H1 (cell line): ENCODE measurements at regions not wholly inside any gene's neighbourhood (a gene's known extent, or its start where the extent isn't known, plus 50 kb on each side); places are given as distances from the start of the nearest gene placed in this dataset.

ENCODE experiments used
- CTCF ChIA-PET: fragments of 300-600 bp; sonication (Branson Sonifier 250); formaldehyde crosslinking; loops from one replicate; lab custom pipeline; 2021; ENCODE audit not compliant: partially characterized antibody; lab: Charles Lee
- POLR2A ChIA-PET: fragments of 300-600 bp; sonication (Branson Sonifier 250); formaldehyde crosslinking; loops from one replicate; lab custom pipeline; 2021; ENCODE audit warnings: inconsistent platforms; ENCODE audit not compliant: partially characterized antibody; lab: Charles Lee
- DNase-seq, 2 experiments: peaks; one replicate each; pipeline versions ENCODE4 v3.0.0 to v3.0.0-alpha.2; 2010 to 2022; ENCODE audit warnings: low spot score in 2 of 2, low read depth in 1 of 2, mixed read lengths in 1 of 2
- FAIRE-seq: peaks from 2 replicates; lab custom pipeline; 2011; peaks lifted over from hg19 to GRCh38; lab: Jason Lieb, UNC
- H2AFZ ChIP-seq: 2 replicates; pipeline ENCODE4 v1.8.1; 2012; ENCODE audit warnings: low read length, inconsistent platforms
- H2AK5ac ChIP-seq: 2 replicates; pipeline ENCODE4 v1.6.1; 2013; ENCODE audit warnings: low read depth, low read length
- H2BK120ac ChIP-seq: replicated peaks from 2 replicates; pipeline ENCODE3; 2013; ENCODE audit warnings: low read depth, low read length, inconsistent platforms
- H2BK12ac ChIP-seq: 2 replicates; pipeline ENCODE4 v1.6.1; 2013; ENCODE audit warnings: low read depth, low read length
- H2BK15ac ChIP-seq: 2 replicates; pipeline ENCODE4 v1.6.1; 2013; ENCODE audit warnings: low read length
- H2BK20ac ChIP-seq: 2 replicates; pipeline ENCODE4 v1.6.1; 2013; ENCODE audit warnings: low read length
- H2BK5ac ChIP-seq: 2 replicates; pipeline ENCODE4 v1.6.1; 2013; ENCODE audit warnings: low read depth, low read length
- H3K14ac ChIP-seq: 2 replicates; pipeline ENCODE4 v1.6.1; 2013; ENCODE audit warnings: inconsistent platforms; ENCODE audit not compliant: insufficient read length
- H3K18ac ChIP-seq: 2 replicates; pipeline ENCODE4 v1.6.1; 2013; ENCODE audit warnings: low read length; ENCODE audit errors: extremely low read depth
- H3K23ac ChIP-seq: 2 replicates; pipeline ENCODE4 v1.6.1; 2013; ENCODE audit warnings: inconsistent platforms; ENCODE audit not compliant: insufficient read length
- H3K23me2 ChIP-seq: 2 replicates; pipeline ENCODE4 v1.6.1; 2013; ENCODE audit warnings: low read depth, low read length
- H3K27ac ChIP-seq: 2 replicates; pipeline ENCODE4 v1.6.1; 2011; ENCODE audit warnings: low read depth, low read length, inconsistent platforms
- H3K27me3 ChIP-seq, 4 experiments: replicated peaks in 1 of 4; 1 replicate in 1 of 4; 2 replicates in 3 of 4; pipeline versions ENCODE4 v1.6.1 to v1.8.1; 2011 to 2013; ENCODE audit warnings: low read length in 3 of 4, mild to moderate bottlenecking in 3 of 4, inconsistent platforms in 2 of 4, mixed read lengths in 2 of 4, moderate library complexity in 1 of 4; ENCODE audit not compliant: control insufficient read depth in 3 of 4, insufficient read depth in 3 of 4; ENCODE audit errors: extremely low read depth in 1 of 4
- H3K36me3 ChIP-seq, 4 experiments: 2 replicates each; pipeline versions ENCODE4 v1.6.1 to v1.8.1; 2011 to 2013; ENCODE audit warnings: mild to moderate bottlenecking in 4 of 4, low read length in 3 of 4, moderate library complexity in 2 of 4, control low read depth in 1 of 4, inconsistent platforms in 1 of 4; ENCODE audit not compliant: insufficient read depth in 4 of 4, control insufficient read depth in 2 of 4
- H3K4ac ChIP-seq: replicated peaks from 2 replicates; pipeline ENCODE3; 2013; ENCODE audit warnings: low read length, low read depth, mixed read lengths, inconsistent platforms; ENCODE audit not compliant: insufficient read length
- H3K4me1 ChIP-seq, 4 experiments: replicated peaks in 1 of 4; 1 replicate in 1 of 4; 2 replicates in 3 of 4; pipeline versions ENCODE4 v1.6.1 to v1.8.1; 2011 to 2013; ENCODE audit warnings: low read length in 3 of 4, inconsistent platforms in 2 of 4, mixed read lengths in 1 of 4; ENCODE audit not compliant: insufficient read depth in 4 of 4, control insufficient read depth in 3 of 4
- H3K4me2 ChIP-seq, 2 experiments: 2 replicates each; pipeline versions ENCODE4 v1.6.1 to v1.8.1; 2011 to 2013; ENCODE audit warnings: low read depth in 2 of 2, low read length in 2 of 2, control low read depth in 1 of 2, inconsistent platforms in 1 of 2, mild to moderate bottlenecking in 1 of 2; ENCODE audit not compliant: insufficient read depth in 1 of 2
- H3K4me3 ChIP-seq, 4 experiments: fragments of 200-600, 300-600 bp in 1 of 4; sonication (generic), shearing (Covaris generic), sonication (Bioruptor Twin) in 1 of 4; 2 replicates each; pipeline versions ENCODE4 v1.5.1 to v1.8.1; 2011 to 2016; ENCODE audit warnings: low read length in 4 of 4, low read depth in 3 of 4, control low read depth in 2 of 4, inconsistent platforms in 2 of 4, mild to moderate bottlenecking in 2 of 4, mixed read lengths in 1 of 4, moderate library complexity in 1 of 4; ENCODE audit not compliant: insufficient read depth in 2 of 4; ENCODE audit errors: extremely low read depth in 1 of 4
- H3K56ac ChIP-seq: replicated peaks from 2 replicates; pipeline ENCODE3; 2013; ENCODE audit warnings: low read depth, mild to moderate bottlenecking, mixed read lengths, low read length, inconsistent platforms; ENCODE audit not compliant: insufficient read length
- H3K79me1 ChIP-seq: 2 replicates; pipeline ENCODE4 v1.6.1; 2013; ENCODE audit warnings: low read depth, low read length, control low read depth
- H3K79me2 ChIP-seq, 2 experiments: 2 replicates each; pipeline versions ENCODE4 v1.6.1 to v1.8.1; 2012 to 2013; ENCODE audit warnings: low read length in 2 of 2, mild to moderate bottlenecking in 2 of 2, inconsistent platforms in 1 of 2; ENCODE audit not compliant: insufficient read depth in 2 of 2, control insufficient read depth in 1 of 2
- H3K9ac ChIP-seq, 4 experiments: replicated peaks in 1 of 4; 1 replicate in 1 of 4; 2 replicates in 3 of 4; pipeline versions ENCODE4 v1.6.1 to v1.8.1; 2011 to 2013; ENCODE audit warnings: low read depth in 3 of 4, low read length in 3 of 4, control low read depth in 2 of 4, mild to moderate bottlenecking in 2 of 4, moderate library complexity in 2 of 4, inconsistent platforms in 1 of 4; ENCODE audit errors: extremely low read depth in 1 of 4
- H3K9me3 ChIP-seq, 2 experiments: 2 replicates each; pipeline versions ENCODE4 v1.6.1 to v1.8.1; 2012 to 2013; ENCODE audit warnings: mild to moderate bottlenecking in 2 of 2, moderate library complexity in 2 of 2, control low read depth in 1 of 2, inconsistent platforms in 1 of 2, low read depth in 1 of 2, low read length in 1 of 2, mixed read lengths in 1 of 2; ENCODE audit not compliant: insufficient read depth in 2 of 2
- H4K20me1 ChIP-seq, 2 experiments: replicated peaks in 1 of 2; 2 replicates each; pipeline versions ENCODE3 to v1.8.1; 2011 to 2013; ENCODE audit warnings: inconsistent platforms in 2 of 2, low read length in 2 of 2, mild to moderate bottlenecking in 1 of 2; ENCODE audit not compliant: insufficient read depth in 2 of 2, control insufficient read depth in 1 of 2
- H4K5ac ChIP-seq: 2 replicates; pipeline ENCODE4 v1.6.1; 2013; ENCODE audit warnings: low read length, low read depth, mixed read lengths, inconsistent platforms; ENCODE audit not compliant: insufficient read length
- H4K8ac ChIP-seq: 2 replicates; pipeline ENCODE4 v1.8.0; 2013; ENCODE audit warnings: mild to moderate bottlenecking, moderate library complexity, low read length, inconsistent platforms; ENCODE audit not compliant: insufficient read depth; ENCODE audit errors: extremely low read depth
- H4K91ac ChIP-seq: replicated peaks from 2 replicates; pipeline ENCODE3; 2013; ENCODE audit warnings: low read length, mixed read lengths, inconsistent platforms; ENCODE audit not compliant: insufficient read length
- CHD2 ChIP-seq: IDR thresholded peaks from 2 replicates; pipeline ENCODE4 v1.6.1; 2012; ENCODE audit warnings: low read length, improper control_type of control experiment
- PHF8 ChIP-seq: fragments of 200-600 bp; sonication (generic); conservative IDR thresholded peaks from 2 replicates; pipeline ENCODE4 v1.7.1; 2012; ENCODE audit warnings: low read depth, mild to moderate bottlenecking, inconsistent platforms, low read length, moderate library complexity
- SP2 ChIP-seq: IDR thresholded peaks from 2 replicates; pipeline ENCODE4 v1.6.1; 2012; ENCODE audit warnings: mild to moderate bottlenecking, low read length, inconsistent platforms
- SP4 ChIP-seq: IDR thresholded peaks from 2 replicates; pipeline ENCODE4 v1.6.1; 2012; ENCODE audit warnings: low read length, inconsistent platforms
- YY1 ChIP-seq: IDR thresholded peaks from 2 replicates; pipeline ENCODE4 v1.6.1; 2011; ENCODE audit warnings: low read depth, mild to moderate bottlenecking, low read length
- WGBS, 2 experiments: shearing (Covaris generic) in 1 of 2; methylation state at CpG; one replicate each; pipeline versions ENCODE4 v1.1.6 to v1.1.7; 2013 to 2015; ENCODE audit warnings: low lambda C conversion rate in 2 of 2, mixed read lengths in 2 of 2, inconsistent platforms in 1 of 2, low coverage in 1 of 2, missing lambda C conversion rate in 1 of 2; ENCODE audit not compliant: insufficient replicate concordance in 2 of 2, insufficient coverage in 1 of 2, insufficient read length in 1 of 2; ENCODE audit errors: extremely low coverage in 1 of 2, missing lambda C conversion rate in 1 of 2; 5-methylcytosine and 5-hydroxymethylcytosine counted together

DNA sequence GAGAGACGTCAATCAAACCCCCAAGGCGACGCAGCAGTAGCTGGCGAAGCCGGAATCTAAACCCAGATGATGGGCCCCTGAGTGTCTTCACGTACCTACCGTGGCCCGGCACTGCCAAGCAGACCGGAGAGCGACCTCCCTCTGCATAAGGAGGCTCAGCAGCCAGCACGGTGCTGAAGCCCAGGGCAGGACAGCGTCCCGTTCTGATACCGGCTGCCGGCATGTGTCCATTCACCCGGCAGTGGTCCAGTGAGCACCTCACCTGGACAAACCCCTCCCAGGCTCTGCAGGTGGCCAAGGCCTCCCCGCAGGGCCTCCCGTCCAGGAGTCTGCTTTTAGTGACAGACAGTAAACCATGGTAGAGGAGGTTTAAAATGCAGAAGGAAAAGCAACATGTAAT is 142.0 kb downstream of the BRD1 start:
- H2BK12ac ChIP-seq, result no peak overlapping the region
- FAIRE-seq (no peak), DNase-seq (no peak)
- no peak overlapping the region; the same call in 1 of the 2 replicates for H4K8ac ChIP-seq
- H3K4ac ChIP-seq, result no peak overlapping the region
- no peaks in the 10 kb centered on the region; a peak in 2 of 4 replicates for H3K9me3 ChIP-seq
- H3K56ac ChIP-seq, result no peak overlapping the region
- H4K5ac ChIP-seq, result no peak overlapping the region
- ChIA-PET CTCF (interaction anchor here (0.5 kb wide), 1 partner anchor 387 kb away, joined by 4 read pairs; no protein-coding TSS in a partner anchor), POLR2A (no interaction called here)
- no peaks in the 10 kb centered on the region for H3K27me3 ChIP-seq
- H3K23me2 ChIP-seq, result no peaks in the 10 kb centered on the region
- H3K36me3 ChIP-seq, result no peaks in the 10 kb centered on the region
- no peak overlapping the region for H3K14ac ChIP-seq
- H3K79me2 ChIP-seq, result no peaks in the 10 kb centered on the region
- no peak overlapping the region for H3K4me2 ChIP-seq
- 84% methylated on average over 13 of the region's 18 CpGs; no CpG with 5 or more reads in 1 of the 2 experiments for WGBS, 2 experiments
- H3K9ac ChIP-seq, result no peak overlapping the region
- H3K79me1 ChIP-seq, result no peaks in the 10 kb centered on the region
- H3K4me1 ChIP-seq, result no peaks in the 10 kb centered on the region; a peak in 1 of 7 replicates
- no peak overlapping the region for H4K91ac ChIP-seq
- no peak overlapping the region for H3K18ac ChIP-seq
- H2BK15ac ChIP-seq, result no peak overlapping the region
- no peak overlapping the region for H2BK20ac ChIP-seq
- no peaks in the 10 kb centered on the region for H4K20me1 ChIP-seq
- H3K4me3 ChIP-seq, result no peak overlapping the region
- H2AFZ ChIP-seq, result no peak overlapping the region
- H2BK5ac ChIP-seq, result no peak overlapping the region
- TF ChIP-seq CHD2 (no peak), YY1 (no peak), PHF8 (no peak), SP2 (no peak), SP4 (no peak)
- H3K23ac ChIP-seq, result no peak overlapping the region
- H2BK120ac ChIP-seq, result no peak overlapping the region
- no peak overlapping the region for H2AK5ac ChIP-seq
- no peak overlapping the region for H3K27ac ChIP-seq
